Activated naive CD8-positive, alpha-beta T cell treated with anti-CD3 and anti-CD28 coated beads, Interleukin-2, amount 10 ng/mL, durations not matched to agents 7 days and 5 days (primary cell): ENCODE measurements at regions not wholly inside any gene's neighbourhood (a gene's known extent, or its start where the extent isn't known, plus 50 kb on each side); places are given as distances from the start of the nearest gene placed in this dataset.
"Not testable (repeated sequence)": the region's sequence is repeated elsewhere in the genome, so short reads cannot be mapped to it uniquely, and the experiment has no call there.

Source experiments
- ATAC-seq: fragments of 150-1000 bp; cut with Tn5 transposase; one replicate; pipeline ENCODE4 v1.10.0; 2021; ENCODE audit warnings: low read depth, moderate library complexity
- POLR2A ChIA-PET: fragments of 350-600 bp; sonication (Branson Sonifier 250); formaldehyde crosslinking; loops from one replicate; lab custom pipeline; 2021; ENCODE audit warnings: antibody characterized with exemption; lab: Charles Lee
- DNase-seq: peaks from one replicate; pipeline ENCODE4 v3.0.0; 2021
- H3K27ac Mint-ChIP-seq: one replicate; pipeline ENCODE4 v1.8.0; 2022; ENCODE audit warnings: mild to moderate bottlenecking, mixed read lengths
- H3K27me3 Mint-ChIP-seq: one replicate; pipeline ENCODE4 v1.8.0; 2022; ENCODE audit warnings: mild to moderate bottlenecking, moderate library complexity, mixed read lengths
- H3K36me3 Mint-ChIP-seq: one replicate; pipeline ENCODE4 v1.8.0; 2021; ENCODE audit warnings: mild to moderate bottlenecking, mixed read lengths
- H3K4me1 Mint-ChIP-seq: one replicate; pipeline ENCODE4 v1.8.0; 2021; ENCODE audit warnings: mixed read lengths
- H3K4me3 Mint-ChIP-seq: one replicate; pipeline ENCODE4 v1.8.0; 2022; ENCODE audit warnings: mild to moderate bottlenecking, moderate library complexity, mixed read lengths
- H3K9me3 Mint-ChIP-seq: one replicate; pipeline ENCODE4 v1.8.0; 2021; ENCODE audit warnings: mixed read lengths

- Mint-ChIP-seq H3K9me3 (no peaks in the 10 kb centered on the region), H3K27ac (no peak overlapping the region), H3K4me1 (no peaks in the 10 kb centered on the region), H3K4me3 (no peak overlapping the region), H3K27me3 (no peaks in the 10 kb centered on the region), H3K36me3 (no peaks in the 10 kb centered on the region)
- POLR2A ChIA-PET = no interaction called here
- no peak for ATAC-seq
- no peak for DNase-seq
Measured at GRCh38 chrX:35562395-35562794, 235.7 kb upstream of the MAGEB16 start.

GRCh38 chrX:35590210-35590609 lies 207.9 kb upstream of the MAGEB16 start:
- no peak overlapping the region for H3K27ac Mint-ChIP-seq
- ATAC-seq (no peak), DNase-seq (no peak)
- H3K36me3 Mint-ChIP-seq = no peaks in the 10 kb centered on the region
- H3K4me1 Mint-ChIP-seq = no peaks in the 10 kb centered on the region
- H3K9me3 Mint-ChIP-seq = no peaks in the 10 kb centered on the region
- POLR2A ChIA-PET = no interaction called here
- H3K4me3 Mint-ChIP-seq = no peak overlapping the region
- H3K27me3 Mint-ChIP-seq = no peaks in the 10 kb centered on the region

GRCh38 chrX:35611562-35611961 lies 186.6 kb upstream of the MAGEB16 start:
- H3K4me3 Mint-ChIP-seq, DNase-seq, H3K27me3 Mint-ChIP-seq, POLR2A ChIA-PET, H3K27ac Mint-ChIP-seq, H3K36me3 Mint-ChIP-seq, ATAC-seq, H3K4me1 Mint-ChIP-seq, H3K9me3 Mint-ChIP-seq: not testable (repeated sequence)

- no peaks in the 10 kb centered on the region for H3K9me3 Mint-ChIP-seq
- no peaks in the 10 kb centered on the region for H3K36me3 Mint-ChIP-seq
- no peak for ATAC-seq
- no peaks in the 10 kb centered on the region for H3K4me1 Mint-ChIP-seq
- no peak overlapping the region for H3K27ac Mint-ChIP-seq
- H3K27me3 Mint-ChIP-seq = no peaks in the 10 kb centered on the region
- POLR2A ChIA-PET = no interaction called here
- DNase-seq = no peak
- no peak overlapping the region for H3K4me3 Mint-ChIP-seq
Measured at GRCh38 chrX:35617836-35618235, 180.3 kb upstream of the MAGEB16 start.

GRCh38 chrX:35622040-35622439 lies 176.1 kb upstream of the MAGEB16 start:
- no peak for DNase-seq
- Mint-ChIP-seq H3K9me3 (no peaks in the 10 kb centered on the region), H3K4me1 (no peaks in the 10 kb centered on the region), H3K27ac (no peak overlapping the region), H3K4me3 (no peak overlapping the region), H3K27me3 (no peaks in the 10 kb centered on the region), H3K36me3 (no peaks in the 10 kb centered on the region)
- POLR2A ChIA-PET = no interaction called here
- ATAC-seq = no peak

- H3K9me3 Mint-ChIP-seq = no peaks in the 10 kb centered on the region
- H3K27me3 Mint-ChIP-seq = no peaks in the 10 kb centered on the region
- ATAC-seq (no peak), DNase-seq (no peak)
- POLR2A ChIA-PET = no interaction called here
- no peaks in the 10 kb centered on the region for H3K4me1 Mint-ChIP-seq
- no peak overlapping the region for H3K4me3 Mint-ChIP-seq
- no peak overlapping the region for H3K27ac Mint-ChIP-seq
- H3K36me3 Mint-ChIP-seq = no peaks in the 10 kb centered on the region
Measured at GRCh38 chrX:35622601-35623000, 175.5 kb upstream of the MAGEB16 start.

- H3K27ac Mint-ChIP-seq = no peak overlapping the region
- H3K4me1 Mint-ChIP-seq = no peaks in the 10 kb centered on the region
- no peaks in the 10 kb centered on the region for H3K36me3 Mint-ChIP-seq
- DNase-seq (no peak), ATAC-seq (no peak)
- H3K27me3 Mint-ChIP-seq = no peaks in the 10 kb centered on the region
- H3K9me3 Mint-ChIP-seq = no peaks in the 10 kb centered on the region
- POLR2A ChIA-PET = no interaction called here
- H3K4me3 Mint-ChIP-seq = no peak overlapping the region
Measured at GRCh38 chrX:35625714-35626113, 172.4 kb upstream of the MAGEB16 start.

- H3K4me1 Mint-ChIP-seq = no peaks in the 10 kb centered on the region
- no peak overlapping the region for H3K27ac Mint-ChIP-seq
- H3K4me3 Mint-ChIP-seq = no peak overlapping the region
- no peaks in the 10 kb centered on the region for H3K27me3 Mint-ChIP-seq
- POLR2A ChIA-PET = no interaction called here
- no peaks in the 10 kb centered on the region for H3K36me3 Mint-ChIP-seq
- DNase-seq (no peak), ATAC-seq (no peak)
- H3K9me3 Mint-ChIP-seq = no peaks in the 10 kb centered on the region
Measured at GRCh38 chrX:35626124-35626523, 172.0 kb upstream of the MAGEB16 start.

GRCh38 chrX:35635971-35636370 lies 162.2 kb upstream of the MAGEB16 start:
- H3K36me3 Mint-ChIP-seq, H3K9me3 Mint-ChIP-seq, H3K27ac Mint-ChIP-seq, H3K27me3 Mint-ChIP-seq, ATAC-seq, H3K4me3 Mint-ChIP-seq, DNase-seq, H3K4me1 Mint-ChIP-seq, POLR2A ChIA-PET: not testable (repeated sequence)

GRCh38 chrX:35664833-35665232 lies 133.3 kb upstream of the MAGEB16 start:
- Mint-ChIP-seq H3K27me3 (no peaks in the 10 kb centered on the region), H3K4me1 (no peaks in the 10 kb centered on the region), H3K36me3 (no peaks in the 10 kb centered on the region), H3K27ac (no peak overlapping the region), H3K4me3 (no peak overlapping the region), H3K9me3 (no peaks in the 10 kb centered on the region)
- POLR2A ChIA-PET = no interaction called here
- no peak for DNase-seq
- no peak for ATAC-seq

GRCh38 chrX:35665311-35665710 lies 132.8 kb upstream of the MAGEB16 start:
- H3K4me3 Mint-ChIP-seq = no peak overlapping the region
- no peaks in the 10 kb centered on the region for H3K9me3 Mint-ChIP-seq
- no peak overlapping the region for H3K27ac Mint-ChIP-seq
- no peaks in the 10 kb centered on the region for H3K4me1 Mint-ChIP-seq
- ATAC-seq = no peak
- no peaks in the 10 kb centered on the region for H3K27me3 Mint-ChIP-seq
- no peak for DNase-seq
- POLR2A ChIA-PET = no interaction called here
- no peaks in the 10 kb centered on the region for H3K36me3 Mint-ChIP-seq

- Mint-ChIP-seq H3K27me3 (no peaks in the 10 kb centered on the region), H3K4me1 (no peaks in the 10 kb centered on the region), H3K36me3 (no peaks in the 10 kb centered on the region), H3K27ac (no peak overlapping the region), H3K9me3 (no peaks in the 10 kb centered on the region), H3K4me3 (no peak overlapping the region)
- POLR2A ChIA-PET = no interaction called here
- ATAC-seq (no peak), DNase-seq (no peak)
Measured at GRCh38 chrX:35670889-35671288, 127.3 kb upstream of the MAGEB16 start.

- POLR2A ChIA-PET = no interaction called here
- no peaks in the 10 kb centered on the region for H3K4me1 Mint-ChIP-seq
- no peak overlapping the region for H3K27ac Mint-ChIP-seq
- H3K4me3 Mint-ChIP-seq = no peak overlapping the region
- H3K27me3 Mint-ChIP-seq = no peaks in the 10 kb centered on the region
- DNase-seq (no peak), ATAC-seq (no peak)
- no peaks in the 10 kb centered on the region for H3K36me3 Mint-ChIP-seq
- H3K9me3 Mint-ChIP-seq = no peaks in the 10 kb centered on the region
Measured at GRCh38 chrX:35675151-35675550, 123.0 kb upstream of the MAGEB16 start.

GRCh38 chrX:35680940-35681346 lies 117.2 kb upstream of the MAGEB16 start:
- Mint-ChIP-seq H3K9me3 (peaks cover 2% of the 10 kb centered on the region), H3K27me3 (no peaks in the 10 kb centered on the region), H3K36me3 (no peaks in the 10 kb centered on the region), H3K4me1 (no peaks in the 10 kb centered on the region), H3K27ac (no peak overlapping the region), H3K4me3 (no peak overlapping the region)
- DNase-seq (no peak), ATAC-seq (no peak)
- POLR2A ChIA-PET = no interaction called here

GRCh38 chrX:35682476-35682875 lies 115.7 kb upstream of the MAGEB16 start:
- H3K36me3 Mint-ChIP-seq = no peaks in the 10 kb centered on the region
- no peak for ATAC-seq
- no peak overlapping the region for H3K4me3 Mint-ChIP-seq
- peaks cover 3% of the 10 kb centered on the region for H3K9me3 Mint-ChIP-seq
- POLR2A ChIA-PET = no interaction called here
- no peaks in the 10 kb centered on the region for H3K4me1 Mint-ChIP-seq
- no peaks in the 10 kb centered on the region for H3K27me3 Mint-ChIP-seq
- H3K27ac Mint-ChIP-seq = no peak overlapping the region
- DNase-seq = no peak
